ENCODE measurements at regions not wholly inside any gene's neighbourhood (a gene's known extent, or its start where the extent isn't known, plus 50 kb on each side); places are given as distances from the start of the nearest gene placed in this dataset.

- TF ChIP-seq CTCF (IDR thresholded peaks at IDR 0.05), result no peak
- no peak for TF ChIP-seq POLR2AphosphoS5 (IDR thresholded peaks at IDR 0.05; ENCODE audit: insufficient read depth in 1 of 2, low read depth in 1 of 2)
Measured at GRCh38 chr19:28530406-28531035, 682.4 kb downstream of the UQCRFS1 start.

All from vagina (tissue), 2 donors.